22Rv1 (cell line): ENCODE measurements at regions not wholly inside any gene's neighbourhood (a gene's known extent, or its start where the extent isn't known, plus 50 kb on each side); places are given as distances from the start of the nearest gene placed in this dataset.

Experiments used
- H3K27ac ChIP-seq: fragments of 450-650 bp; 2 replicates; pipeline ENCODE4 v1.5.1; 2017
- ZFX ChIP-seq: fragments of 450-650 bp; IDR thresholded peaks from 2 replicates; pipeline ENCODE4 v1.6.1; 2017; ENCODE audit warnings: antibody characterized with exemption, borderline replicate concordance
- TF ChIP-seq, protein P1 (sequence below): fragments of 450-650 bp; IDR thresholded peaks from 2 replicates; pipeline ENCODE4 v1.5.1; 2017; ENCODE audit warnings: mild to moderate bottlenecking

DNA sequence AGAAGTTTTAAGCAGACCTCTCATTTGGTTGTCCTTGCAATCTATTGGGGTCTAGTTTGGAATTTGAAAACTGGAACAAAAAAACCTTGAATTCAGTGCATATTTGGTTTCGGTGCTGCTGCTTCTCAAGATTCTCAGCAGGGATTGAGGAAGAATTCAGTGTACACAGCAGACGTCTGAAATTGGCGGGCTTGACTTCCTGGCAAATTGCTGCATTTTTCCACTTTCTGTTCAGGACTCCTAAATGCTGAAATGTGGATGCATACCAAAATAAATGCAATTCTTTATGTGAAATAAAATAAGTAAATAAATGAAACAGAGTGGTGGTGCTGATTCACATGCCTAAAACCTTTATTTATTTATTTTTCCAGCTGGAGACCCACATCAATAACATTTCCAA lies 332.4 kb upstream of the KYNU start:
- TF ChIP-seq ZFX, result no peak
- TF ChIP-seq, protein P1, sequence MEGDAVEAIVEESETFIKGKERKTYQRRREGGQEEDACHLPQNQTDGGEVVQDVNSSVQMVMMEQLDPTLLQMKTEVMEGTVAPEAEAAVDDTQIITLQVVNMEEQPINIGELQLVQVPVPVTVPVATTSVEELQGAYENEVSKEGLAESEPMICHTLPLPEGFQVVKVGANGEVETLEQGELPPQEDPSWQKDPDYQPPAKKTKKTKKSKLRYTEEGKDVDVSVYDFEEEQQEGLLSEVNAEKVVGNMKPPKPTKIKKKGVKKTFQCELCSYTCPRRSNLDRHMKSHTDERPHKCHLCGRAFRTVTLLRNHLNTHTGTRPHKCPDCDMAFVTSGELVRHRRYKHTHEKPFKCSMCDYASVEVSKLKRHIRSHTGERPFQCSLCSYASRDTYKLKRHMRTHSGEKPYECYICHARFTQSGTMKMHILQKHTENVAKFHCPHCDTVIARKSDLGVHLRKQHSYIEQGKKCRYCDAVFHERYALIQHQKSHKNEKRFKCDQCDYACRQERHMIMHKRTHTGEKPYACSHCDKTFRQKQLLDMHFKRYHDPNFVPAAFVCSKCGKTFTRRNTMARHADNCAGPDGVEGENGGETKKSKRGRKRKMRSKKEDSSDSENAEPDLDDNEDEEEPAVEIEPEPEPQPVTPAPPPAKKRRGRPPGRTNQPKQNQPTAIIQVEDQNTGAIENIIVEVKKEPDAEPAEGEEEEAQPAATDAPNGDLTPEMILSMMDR, result no peak
- H3K27ac ChIP-seq, result no peak overlapping the region

DNA sequence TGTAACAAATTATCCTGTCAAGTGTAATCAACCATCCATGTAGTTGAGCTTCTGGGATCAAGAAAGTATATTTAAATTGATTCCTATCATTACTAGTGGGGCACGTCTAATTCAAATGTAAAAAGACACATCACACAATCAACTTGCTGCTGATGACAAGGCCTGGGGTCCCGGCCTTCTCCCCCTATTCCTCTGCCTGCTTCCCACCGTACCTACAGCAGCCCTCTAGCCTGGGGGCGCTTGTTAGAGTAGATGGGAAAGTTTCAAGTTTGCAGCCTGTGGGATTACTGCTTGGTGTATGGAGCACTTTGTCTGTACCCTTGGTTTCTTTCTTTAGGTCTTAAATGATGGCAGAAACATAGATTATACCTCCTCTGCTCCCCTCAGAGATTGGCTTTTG lies 333.3 kb upstream of the KYNU start:
- no peak overlapping the region for H3K27ac ChIP-seq
- no peak for TF ChIP-seq ZFX
- TF ChIP-seq, protein P1, result no peak

DNA sequence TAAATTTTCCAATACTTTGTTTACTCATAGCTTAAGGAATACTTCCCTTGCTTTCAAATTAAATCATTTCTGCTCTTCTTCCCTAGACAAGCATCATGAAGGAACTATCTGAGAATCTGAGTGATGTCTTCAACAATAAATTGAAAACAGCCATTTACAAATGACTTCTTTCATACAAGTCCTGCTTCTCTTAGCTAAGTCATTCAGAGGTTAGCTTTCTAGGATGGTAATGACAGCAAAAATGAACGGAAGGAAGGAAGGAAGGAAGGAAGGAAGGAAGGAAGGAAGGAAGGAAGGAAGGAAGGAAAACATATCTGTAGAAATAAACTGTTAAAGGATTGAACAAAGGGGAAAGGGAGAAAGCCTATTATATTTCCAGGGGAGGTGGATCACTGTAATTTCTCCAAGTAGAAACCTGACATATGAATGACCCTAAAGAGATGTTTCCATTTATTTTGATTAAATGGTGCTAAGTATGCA lies 335.0 kb upstream of the KYNU start:
- TF ChIP-seq, protein P1, result no peak
- TF ChIP-seq ZFX, result no peak

DNA sequence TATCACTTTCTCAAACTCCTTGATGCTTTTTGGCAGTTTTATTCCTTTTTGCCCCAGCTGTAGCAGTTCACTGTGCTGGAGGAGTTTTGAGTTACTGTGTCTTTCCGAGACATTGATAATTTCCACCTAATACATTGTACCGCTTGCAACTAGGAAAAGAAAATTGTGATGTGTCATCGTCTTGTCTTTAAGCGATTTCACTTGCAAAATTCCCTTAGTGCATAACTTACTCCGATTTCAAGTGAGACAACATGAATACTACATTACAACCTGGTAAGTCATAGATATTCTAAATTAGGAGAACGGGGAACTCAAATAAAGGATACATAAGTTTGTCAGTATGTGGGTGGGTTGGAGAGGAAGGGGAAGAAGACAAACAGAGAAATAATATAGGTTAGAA lies 340.5 kb upstream of the KYNU start:
- TF ChIP-seq, protein P1, result no peak
- TF ChIP-seq ZFX, result no peak
- H3K27ac ChIP-seq, result no peak overlapping the region

More for the DNA sequence above, 335.0 kb upstream of the KYNU start:
- H3K27ac ChIP-seq, result no peak overlapping the region

DNA sequence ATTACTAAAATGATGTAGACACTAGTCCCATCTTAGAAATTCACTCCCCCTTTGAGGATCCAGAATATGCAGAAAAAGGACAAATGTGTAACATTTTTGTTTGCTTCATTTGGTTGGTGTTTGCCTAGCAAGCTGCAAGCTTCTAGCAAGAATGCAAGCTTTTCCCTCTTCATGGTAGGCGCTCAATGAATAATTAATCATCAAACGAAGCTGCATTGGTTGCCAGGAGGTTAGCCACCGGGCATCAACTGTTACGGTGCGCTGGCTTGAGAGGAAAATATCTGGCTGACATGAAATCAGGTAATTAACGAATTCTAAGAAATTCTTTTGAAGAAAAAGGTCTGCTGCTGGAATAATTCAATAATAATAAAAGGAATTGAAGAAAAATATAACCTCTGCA lies 341.0 kb upstream of the KYNU start:
- H3K27ac ChIP-seq, result no peak overlapping the region
- no peak for TF ChIP-seq ZFX
- TF ChIP-seq, protein P1, result no peak

DNA sequence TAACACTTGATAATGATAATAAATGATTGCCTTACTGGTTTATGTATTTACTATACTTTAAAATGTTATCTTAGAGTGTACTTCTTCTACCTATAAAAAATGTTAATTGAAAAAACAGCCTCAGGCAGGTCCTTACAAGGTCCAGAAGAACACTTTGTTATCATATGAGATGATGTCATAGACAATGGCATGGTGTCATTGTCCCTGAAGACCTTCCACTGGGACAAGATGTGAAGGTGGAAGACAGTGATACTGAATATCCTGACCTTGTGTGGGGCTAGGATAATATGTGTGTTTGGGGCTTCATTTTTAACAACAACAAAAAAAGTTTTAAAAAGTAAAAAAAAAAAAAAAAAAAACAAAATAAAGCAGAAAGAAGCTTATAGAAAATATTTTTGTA lies 342.2 kb upstream of the KYNU start:
- TF ChIP-seq, protein P1, result no peak
- no peak for TF ChIP-seq ZFX
- H3K27ac ChIP-seq, result no peak overlapping the region

DNA sequence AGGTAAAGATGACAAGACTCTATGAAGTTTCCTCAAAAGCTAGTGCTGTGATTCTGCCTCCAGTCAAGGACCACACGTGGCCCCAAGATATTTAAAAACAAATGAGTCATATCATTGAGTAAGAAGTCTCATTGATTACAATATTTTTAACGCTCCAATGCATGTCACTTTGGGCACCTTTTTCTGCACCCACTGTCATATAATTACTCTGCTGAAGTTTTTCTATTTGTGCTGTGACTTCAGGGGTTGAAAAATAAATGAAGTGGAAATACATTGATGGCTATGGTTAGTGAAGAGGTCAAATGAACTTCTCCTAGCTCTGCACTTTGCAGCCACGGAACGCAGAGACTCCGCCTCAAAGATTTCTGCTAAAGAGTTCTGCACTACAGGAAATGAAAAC lies 344.3 kb upstream of the KYNU start:
- no peak overlapping the region for H3K27ac ChIP-seq
- TF ChIP-seq ZFX, result no peak
- TF ChIP-seq, protein P1, result no peak
